ENCODE measurements at regions not wholly inside any gene's neighbourhood (a gene's known extent, or its start where the extent isn't known, plus 50 kb on each side); places are given as distances from the start of the nearest gene placed in this dataset.

GRCh38 chr5:56680731-56681130 is 134.6 kb upstream of the MAP3K1 start:
- DNase-seq (ENCODE audit: low spot score) = no peak
- Histone ChIP-seq H3K27ac (no peak overlapping the region), H3K4me1 (ENCODE audit: control insufficient read depth in 1 of 2, low read depth in 2 of 2) (peaks cover 0 to 10% of the 10 kb centered on the region in 2 donors), H3K36me3 (no peaks in the 10 kb centered on the region), H3K9me3 (no peaks in the 10 kb centered on the region), H3K27me3 (replicated peaks; ENCODE audit: insufficient read depth) (no peaks in the 10 kb centered on the region), H3K4me3 (no peak overlapping the region)
- no peak for TF ChIP-seq CTCF (IDR thresholded peaks at IDR 0.05)
- ATAC-seq (ENCODE audit: insufficient number of reproducible peaks, low FRiP score, low read depth) = no peak

GRCh38 chr5:56677690-56678305 is 137.6 kb upstream of the MAP3K1 start:
- no peak overlapping the region for H3K4me3 ChIP-seq
- H3K27me3 ChIP-seq (replicated peaks; ENCODE audit: insufficient read depth) = no peaks in the 10 kb centered on the region
- H3K27ac ChIP-seq = no peak overlapping the region
- TF ChIP-seq CTCF (IDR thresholded peaks at IDR 0.05) = no peak
- DNase-seq (ENCODE audit: low spot score) (no peak), ATAC-seq (ENCODE audit: insufficient number of reproducible peaks, low FRiP score, low read depth) (no peak)
- H3K9me3 ChIP-seq = no peaks in the 10 kb centered on the region
- peaks cover 0 to 10% of the 10 kb centered on the region in 2 donors for H3K4me1 ChIP-seq (ENCODE audit: control insufficient read depth in 1 of 2, low read depth in 2 of 2)
- H3K36me3 ChIP-seq = no peaks in the 10 kb centered on the region

GRCh38 chr5:56676091-56676768 is 139.1 kb upstream of the MAP3K1 start:
- H3K4me1 ChIP-seq (ENCODE audit: control insufficient read depth in 1 of 2, low read depth in 2 of 2) = peaks cover 0 to 10% of the 10 kb centered on the region in 2 donors
- H3K36me3 ChIP-seq = no peaks in the 10 kb centered on the region
- ATAC-seq (ENCODE audit: insufficient number of reproducible peaks, low FRiP score, low read depth) (no peak), DNase-seq (ENCODE audit: low spot score) (no peak)
- no peaks in the 10 kb centered on the region for H3K27me3 ChIP-seq (replicated peaks; ENCODE audit: insufficient read depth)
- no peak overlapping the region for H3K27ac ChIP-seq
- H3K9me3 ChIP-seq = no peaks in the 10 kb centered on the region
- H3K4me3 ChIP-seq = no peak overlapping the region
- no peak for TF ChIP-seq CTCF (IDR thresholded peaks at IDR 0.05)

GRCh38 chr5:56674441-56674840 is 140.9 kb upstream of the MAP3K1 start:
- DNase-seq (ENCODE audit: low spot score) (no peak), ATAC-seq (ENCODE audit: insufficient number of reproducible peaks, low FRiP score, low read depth) (no peak)
- peaks cover 0 to 10% of the 10 kb centered on the region in 2 donors for H3K4me1 ChIP-seq (ENCODE audit: control insufficient read depth in 1 of 2, low read depth in 2 of 2)
- no peak overlapping the region for H3K27ac ChIP-seq
- TF ChIP-seq CTCF (IDR thresholded peaks at IDR 0.05) = no peak
- no peaks in the 10 kb centered on the region for H3K36me3 ChIP-seq
- no peaks in the 10 kb centered on the region for H3K9me3 ChIP-seq
- no peaks in the 10 kb centered on the region for H3K27me3 ChIP-seq (replicated peaks; ENCODE audit: insufficient read depth)
- no peak overlapping the region for H3K4me3 ChIP-seq

- no peak for TF ChIP-seq CTCF (IDR thresholded peaks at IDR 0.05)
- ATAC-seq (ENCODE audit: insufficient number of reproducible peaks, low FRiP score, low read depth) (no peak), DNase-seq (ENCODE audit: low spot score) (no peak)
- Histone ChIP-seq H3K4me1 (ENCODE audit: control insufficient read depth in 1 of 2, low read depth in 2 of 2) (peaks cover 0 to 10% of the 10 kb centered on the region in 2 donors), H3K4me3 (no peak overlapping the region), H3K27me3 (replicated peaks; ENCODE audit: insufficient read depth) (no peaks in the 10 kb centered on the region), H3K9me3 (no peaks in the 10 kb centered on the region), H3K27ac (no peak overlapping the region), H3K36me3 (no peaks in the 10 kb centered on the region)
Observed at GRCh38 chr5:56673171-56673570, 142.2 kb upstream of the MAP3K1 start.

Measured in thoracic aorta (tissue), 2 donors.